Aorta (tissue), 5 donors: ENCODE measurements at regions not wholly inside any gene's neighbourhood (a gene's known extent, or its start where the extent isn't known, plus 50 kb on each side); places are given as distances from the start of the nearest gene placed in this dataset.

ENCODE experiments used
- ATAC-seq: fragments of 200-7000 bp; cut with Tn5 transposase; one replicate; pipeline ENCODE4 v1.9.1; 2022; ENCODE audit warnings: moderate library complexity; ENCODE audit not compliant: low FRiP score
- DNase-seq, 2 donors: peaks; one replicate each; pipeline ENCODE4 v3.0.0-alpha.2; 2020
- H3K27ac ChIP-seq, 2 donors: one replicate each; pipeline ENCODE4 v1.5.1; 2013; ENCODE audit warnings: low read length in 2 of 2, mild to moderate bottlenecking in 2 of 2, moderate library complexity in 2 of 2, control low read depth in 1 of 2, inconsistent platforms in 1 of 2, low read depth in 1 of 2
- H3K27me3 ChIP-seq, 2 donors: one replicate each; pipeline ENCODE4 v1.6.1; 2013; ENCODE audit warnings: control low read depth in 1 of 2, low read length in 1 of 2, mild to moderate bottlenecking in 1 of 2, moderate library complexity in 1 of 2; ENCODE audit not compliant: insufficient read depth in 2 of 2, control insufficient read depth in 1 of 2
- H3K36me3 ChIP-seq, 2 donors: one replicate each; pipeline ENCODE4 v1.6.1; 2013; ENCODE audit warnings: control low read depth in 1 of 2, low read length in 1 of 2, mild to moderate bottlenecking in 1 of 2; ENCODE audit not compliant: insufficient read depth in 2 of 2, control insufficient read depth in 1 of 2
- H3K4me1 ChIP-seq, 2 donors: one replicate each; pipeline ENCODE4 v1.6.1; 2013; ENCODE audit warnings: low read length in 2 of 2, control low read depth in 1 of 2, mild to moderate bottlenecking in 1 of 2, moderate library complexity in 1 of 2; ENCODE audit not compliant: insufficient read depth in 2 of 2, control insufficient read depth in 1 of 2
- H3K4me3 ChIP-seq, 2 donors: one replicate each; pipeline ENCODE4 v1.5.1; 2013; ENCODE audit warnings: low read length in 2 of 2, control low read depth in 1 of 2, mild to moderate bottlenecking in 1 of 2
- H3K9me3 ChIP-seq: one replicate; pipeline ENCODE4 v1.6.1; 2013; ENCODE audit warnings: mild to moderate bottlenecking, low read length; ENCODE audit not compliant: control insufficient read depth
- WGBS, 2 donors: extraction: QIAGEN DNeasy Blood & Tissue Kit; methylation state at CpG; one replicate each; pipeline ENCODE4 v1.1.7; 2013; 5-methylcytosine and 5-hydroxymethylcytosine counted together
- intact Hi-C, 2 donors: fragments of 100-400 bp; cut with DNase I; formaldehyde crosslinking; loops; one replicate each; pipeline versions ENCODE4 v1.14.2 to v1.15.0; 2022
- donor health status: healthy with polysubstance abuse.
- donor health status: Bipolar disorder and iron deficiency.
- donor health status: DM: no; HTN: no; CAD: no.
- donor health status: DM: no; HTN: no; CAD: no.
- donor health status: DM: yes; HTN: yes; CAD: no.

DNA sequence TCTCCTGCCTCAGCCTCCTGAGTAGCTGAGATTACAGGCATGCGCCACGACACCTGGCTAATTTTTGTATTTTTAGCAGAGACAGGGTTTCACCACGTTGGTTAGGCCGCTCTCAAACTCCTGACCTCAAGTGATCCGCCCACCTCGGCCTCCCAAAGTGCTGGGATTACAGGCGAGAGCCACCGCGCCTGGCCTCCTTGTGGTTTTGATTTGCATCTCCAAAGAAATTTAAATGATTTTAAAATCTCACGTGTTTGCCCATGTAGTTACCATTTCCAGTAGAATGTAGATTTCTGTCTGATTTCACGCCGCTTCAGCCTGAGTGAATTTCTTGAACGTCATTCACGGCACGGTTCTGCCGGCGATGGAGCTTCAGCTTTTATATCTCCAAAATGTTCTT, 55.8 kb downstream of the IGF2 start:
- no peaks in the 10 kb centered on the region for H3K4me1 ChIP-seq
- intact Hi-C loops = no loop called here
- H3K27me3 ChIP-seq = no peaks in the 10 kb centered on the region
- peak in 1 of 2 donors; percentile 31 for DNase-seq
- WGBS, 2 donors = 89 to 90% methylated on average over 17 of the region's 17 CpGs
- ATAC-seq = no peak
- H3K4me3 ChIP-seq = no peak overlapping the region
- H3K36me3 ChIP-seq = no peaks in the 10 kb centered on the region
- peaks cover 8% of the 10 kb centered on the region for H3K9me3 ChIP-seq
- no peak overlapping the region for H3K27ac ChIP-seq

DNA sequence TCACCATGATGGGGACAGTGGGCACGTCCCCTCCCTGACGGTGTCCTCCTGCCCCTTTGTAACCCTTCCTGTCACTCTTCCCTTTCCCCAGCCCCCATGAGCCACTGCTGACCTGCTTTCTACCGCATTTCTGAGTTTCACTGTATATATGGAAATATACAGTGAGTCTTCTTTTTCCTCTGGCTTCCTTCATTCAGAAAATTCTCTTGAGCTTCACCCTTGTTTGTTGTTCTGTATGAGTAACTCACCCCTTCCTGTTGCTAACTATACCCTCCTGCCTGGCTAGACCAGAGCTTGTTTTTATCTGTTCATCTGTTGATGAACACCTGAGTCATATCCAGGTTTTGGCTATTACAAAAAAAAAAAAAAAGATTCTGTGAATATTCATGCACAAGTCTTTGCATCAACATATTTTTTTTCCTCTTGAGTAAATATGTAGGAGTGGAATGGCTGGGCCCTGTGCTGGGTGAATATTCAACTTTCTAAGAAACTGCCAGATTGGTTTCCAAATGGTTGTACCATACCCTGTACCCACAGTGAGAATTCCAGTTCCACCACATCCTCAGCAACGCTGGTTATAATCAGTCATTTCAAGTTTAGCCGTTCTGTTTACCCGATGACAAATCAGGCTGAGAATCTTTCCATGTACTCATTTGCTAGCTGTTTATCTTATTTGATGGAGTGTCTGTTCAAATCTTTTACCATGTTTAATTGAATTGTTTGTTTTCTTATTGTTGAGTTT, 62.0 kb downstream of the IGF2 start:
- WGBS, 2 donors = 66 to 69% methylated on average over 6 of the region's 6 CpGs

DNA sequence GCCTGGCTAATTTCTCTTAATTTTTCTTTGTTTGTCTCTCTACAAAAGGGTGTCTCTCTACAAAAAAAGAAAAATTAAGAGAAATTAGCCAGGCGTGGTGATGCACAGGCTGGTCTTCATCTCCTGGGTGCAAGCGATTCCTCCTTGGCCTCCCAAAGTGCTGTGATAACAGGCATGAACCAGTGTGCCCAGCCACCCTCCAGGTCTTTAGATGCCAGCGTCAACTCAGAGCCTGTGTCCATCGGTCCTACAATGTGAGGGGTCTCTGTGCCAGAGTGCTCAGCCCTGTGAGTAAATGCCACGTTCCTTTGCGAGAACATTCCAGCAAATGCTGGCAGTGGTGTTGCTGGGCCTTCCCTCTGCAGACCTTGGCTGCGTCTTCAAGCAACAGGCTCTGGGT, 62.7 kb downstream of the IGF2 start:
- intact Hi-C loops = no loop called here
- DNase-seq = peak in 1 of 2 donors; percentile 20
- 71 to 78% methylated on average over 7 of the region's 7 CpGs for WGBS, 2 donors

More for the DNA sequence above, 62.0 kb downstream of the IGF2 start:
- no peaks in the 10 kb centered on the region for H3K4me1 ChIP-seq
- no peak overlapping the region for H3K4me3 ChIP-seq
- intact Hi-C loops = no loop called here
- no peaks in the 10 kb centered on the region for H3K36me3 ChIP-seq
- peaks cover 1% of the 10 kb centered on the region for H3K9me3 ChIP-seq
- no peaks in the 10 kb centered on the region for H3K27me3 ChIP-seq
- no peak overlapping the region for H3K27ac ChIP-seq
- DNase-seq (no peak), ATAC-seq (no peak)

DNA sequence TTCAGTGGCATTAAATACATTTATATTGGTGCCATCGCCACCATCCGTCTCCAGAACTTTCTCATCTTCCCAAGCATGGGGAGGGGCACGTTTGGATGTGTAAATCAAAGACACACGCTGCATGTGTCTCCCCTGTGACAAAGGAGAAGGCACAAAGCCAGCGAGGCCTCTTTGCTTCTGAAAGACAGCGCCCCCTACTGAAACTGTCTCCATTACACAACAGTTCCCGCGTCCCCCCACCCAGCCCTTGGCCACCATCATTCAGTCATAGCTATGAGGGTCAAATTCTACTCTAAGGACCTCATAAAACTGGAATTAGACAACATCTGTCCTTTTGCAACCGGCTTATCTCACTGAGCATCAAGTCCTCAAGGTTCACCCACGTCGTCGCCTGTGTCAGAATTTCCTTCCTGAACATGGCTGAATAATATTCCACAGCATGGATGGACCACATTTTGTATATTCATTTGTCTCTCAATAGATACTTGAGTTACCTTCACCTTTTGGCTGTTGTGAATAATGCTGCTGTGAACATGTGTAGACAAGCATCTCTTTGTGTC, 64.8 kb downstream of the IGF2 start:
- intact Hi-C loops = no loop called here
- H3K36me3 ChIP-seq = no peaks in the 10 kb centered on the region
- no peak for ATAC-seq

More for the DNA sequence above, 62.7 kb downstream of the IGF2 start:
- Histone ChIP-seq H3K36me3 (no peaks in the 10 kb centered on the region), H3K27ac (no peak overlapping the region), H3K4me3 (no peak overlapping the region), H3K9me3 (peaks cover 1% of the 10 kb centered on the region), H3K4me1 (no peaks in the 10 kb centered on the region), H3K27me3 (no peaks in the 10 kb centered on the region)
- ATAC-seq = no peak

DNA sequence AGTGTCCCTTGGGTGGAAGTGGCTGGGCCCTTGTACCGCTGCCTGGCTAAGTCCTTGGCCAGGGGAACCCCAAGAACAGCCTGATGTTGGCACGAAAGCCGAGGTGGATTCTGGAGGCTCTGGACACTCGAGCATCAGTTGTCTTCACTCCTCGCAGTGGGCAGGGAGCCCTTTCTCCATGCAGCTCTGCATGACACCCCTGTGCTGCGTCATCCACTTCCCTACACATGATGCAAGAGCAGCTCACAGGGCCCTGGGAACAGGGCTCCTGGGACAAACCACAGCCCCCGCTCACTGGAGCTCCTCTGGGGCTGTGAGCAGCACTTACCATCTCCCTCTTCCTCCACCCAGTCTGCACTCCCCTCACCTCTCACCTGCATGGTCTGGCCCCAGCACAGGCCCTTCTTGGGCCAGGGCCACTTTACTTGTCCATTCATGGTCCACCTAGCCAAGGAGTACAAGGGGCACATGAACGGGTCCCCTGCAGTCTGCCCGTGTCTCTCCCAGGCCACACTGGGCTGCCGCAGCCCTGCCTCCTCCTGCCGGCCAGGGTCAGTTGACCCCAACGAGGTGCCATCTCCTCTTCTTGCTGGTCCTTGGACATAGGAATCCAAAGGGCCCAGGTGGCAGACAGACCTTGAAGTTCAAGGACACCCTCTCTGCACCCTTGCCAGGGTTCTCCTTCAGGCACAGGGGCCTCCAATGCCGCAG, 66.5 kb downstream of the IGF2 start:
- WGBS, 2 donors = 83 to 89% methylated on average over 13 of the region's 13 CpGs
- peak; percentile 57 for ATAC-seq
- Histone ChIP-seq H3K4me3 (no peak overlapping the region), H3K9me3 (peaks cover 1% of the 10 kb centered on the region), H3K36me3 (no peaks in the 10 kb centered on the region), H3K4me1 (no peaks in the 10 kb centered on the region), H3K27ac (no peak overlapping the region), H3K27me3 (no peaks in the 10 kb centered on the region)
- peak in 1 of 2 donors; percentile 31 for DNase-seq
- intact Hi-C loops = no loop called here

More for the DNA sequence above, 64.8 kb downstream of the IGF2 start:
- Histone ChIP-seq H3K9me3 (peaks cover 1% of the 10 kb centered on the region), H3K27ac (no peak overlapping the region), H3K4me1 (no peaks in the 10 kb centered on the region), H3K27me3 (no peaks in the 10 kb centered on the region), H3K4me3 (no peak overlapping the region)
- peak in 1 of 2 donors; percentile 43 for DNase-seq
- WGBS, 2 donors = 57 to 64% methylated on average over 12 of the region's 12 CpGs

DNA sequence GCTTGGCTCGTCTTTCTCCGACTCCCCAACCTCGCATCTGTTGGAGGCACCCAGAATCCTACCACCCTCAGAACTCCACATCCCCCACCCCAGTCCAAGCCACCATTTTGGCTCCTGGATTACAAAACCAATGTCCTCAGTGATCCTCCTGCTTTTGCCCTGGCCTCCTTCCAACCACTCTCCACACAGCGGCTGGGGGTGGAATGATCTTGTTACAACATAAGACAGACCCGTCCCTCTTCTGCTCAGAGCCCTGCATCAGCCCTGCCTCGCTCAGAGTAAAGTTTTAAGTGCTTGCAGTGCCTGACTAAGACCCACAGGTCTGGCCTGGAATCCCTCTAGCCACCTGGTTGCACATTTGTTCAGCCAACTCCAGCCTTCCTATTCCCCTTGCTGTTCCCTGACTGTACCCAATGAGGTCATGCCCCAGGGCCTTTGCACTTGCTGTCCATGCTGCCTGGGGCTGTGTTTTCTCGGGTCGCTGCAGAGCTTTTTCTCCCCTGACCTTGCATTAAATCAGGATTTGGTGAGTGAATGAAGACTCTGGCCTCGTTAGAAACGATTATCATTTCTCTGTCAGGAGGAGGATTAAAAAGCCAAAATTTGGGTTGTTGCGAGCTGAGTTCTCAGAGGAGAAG, 67.3 kb downstream of the IGF2 start:
- Histone ChIP-seq H3K27me3 (no peaks in the 10 kb centered on the region), H3K36me3 (no peaks in the 10 kb centered on the region), H3K27ac (no peak overlapping the region), H3K4me3 (no peak overlapping the region), H3K9me3 (peaks cover 1% of the 10 kb centered on the region), H3K4me1 (no peaks in the 10 kb centered on the region)
- DNase-seq (no peak), ATAC-seq (no peak)
- 79 to 80% methylated on average over 11 of the region's 11 CpGs for WGBS, 2 donors
- intact Hi-C loops = no loop called here
